Inflammatory macrophage treated with lipopolysaccharide for 1 hour (primary cell): ENCODE measurements at regions not wholly inside any gene's neighbourhood (a gene's known extent, or its start where the extent isn't known, plus 50 kb on each side); places are given as distances from the start of the nearest gene placed in this dataset.
"Not testable (repeated sequence)": the region's sequence is repeated elsewhere in the genome, so short reads cannot be mapped to it uniquely, and the experiment has no call there.

ENCODE experiments used
- DNase-seq, 2 donors: peaks; one replicate each; pipeline ENCODE4 v3.0.0-alpha.2; 2020 to 2022

GRCh38 chr10:33725430-33725829 is 391.0 kb upstream of the NRP1 start:
- DNase-seq = no peak

GRCh38 chr10:33723181-33723580 is 388.7 kb upstream of the NRP1 start:
- DNase-seq = no peak

- no peak for DNase-seq
Observed at GRCh38 chr10:33722067-33722466, 387.6 kb upstream of the NRP1 start.

GRCh38 chr10:33721509-33721908 is 387.0 kb upstream of the NRP1 start:
- DNase-seq = no peak

- DNase-seq = no peak
Observed at GRCh38 chr10:33720161-33720560, 385.7 kb upstream of the NRP1 start.

GRCh38 chr10:33719005-33719703 is 384.7 kb upstream of the NRP1 start:
- no peak for DNase-seq

GRCh38 chr10:33716501-33717267 is 382.2 kb upstream of the NRP1 start:
- no peak for DNase-seq

GRCh38 chr10:33715303-33715975 is 381.0 kb upstream of the NRP1 start:
- no peak for DNase-seq

GRCh38 chr10:33712825-33713224 is 378.4 kb upstream of the NRP1 start:
- no peak for DNase-seq

GRCh38 chr10:33710006-33710405 is 375.5 kb upstream of the NRP1 start:
- DNase-seq = no peak

GRCh38 chr10:33709008-33709753 is 374.7 kb upstream of the NRP1 start:
- DNase-seq = no peak

GRCh38 chr10:33708561-33708960 is 374.1 kb upstream of the NRP1 start:
- DNase-seq = no peak

- no peak for DNase-seq
Observed at GRCh38 chr10:33706746-33707145, 372.3 kb upstream of the NRP1 start.

GRCh38 chr10:33706191-33706590 is 371.7 kb upstream of the NRP1 start:
- no peak for DNase-seq

GRCh38 chr10:33704214-33704830 is 369.9 kb upstream of the NRP1 start:
- DNase-seq = no peak

- DNase-seq = peak in 1 of 2 donors; percentile 17
Observed at GRCh38 chr10:33703501-33704213, 369.2 kb upstream of the NRP1 start.

- DNase-seq = no peak
Observed at GRCh38 chr10:33698033-33698432, 363.6 kb upstream of the NRP1 start.

- no peak for DNase-seq
Observed at GRCh38 chr10:33697016-33697415, 362.5 kb upstream of the NRP1 start.

GRCh38 chr10:33695536-33695935 is 361.1 kb upstream of the NRP1 start:
- DNase-seq = no peak

- DNase-seq = not testable (repeated sequence)
Observed at GRCh38 chr10:33690536-33690935, 356.1 kb upstream of the NRP1 start.

GRCh38 chr10:33688506-33688905 is 354.0 kb upstream of the NRP1 start:
- no peak for DNase-seq

- no peak for DNase-seq
Observed at GRCh38 chr10:33684211-33684611, 349.7 kb upstream of the NRP1 start.
